Pulmonary artery endothelial cell (primary cell): ENCODE measurements at regions not wholly inside any gene's neighbourhood (a gene's known extent, or its start where the extent isn't known, plus 50 kb on each side); places are given as distances from the start of the nearest gene placed in this dataset.
"Not testable (repeated sequence)": the region's sequence is repeated elsewhere in the genome, so short reads cannot be mapped to it uniquely, and the experiment has no call there.

Experiments used
- DNase-seq: peaks from one replicate; pipeline ENCODE4 v3.0.0-alpha.2; 2011; ENCODE audit warnings: low read depth, low spot score

GRCh38 chrX:98028691-98029090 is 1145.0 kb downstream of the RPA4 start:
- DNase-seq: no peak

- DNase-seq: no peak
These were observed 1146.2 kb downstream of the RPA4 start for GRCh38 chrX:98029861-98030260.

- no peak for DNase-seq
These were observed 1173.5 kb downstream of the RPA4 start for GRCh38 chrX:98057176-98057575.

GRCh38 chrX:98065151-98065550 is 1181.4 kb downstream of the RPA4 start:
- DNase-seq: no peak

GRCh38 chrX:98067611-98068010 is 1183.9 kb downstream of the RPA4 start:
- DNase-seq: no peak

GRCh38 chrX:98068024-98068580 is 1184.4 kb downstream of the RPA4 start:
- no peak for DNase-seq

- no peak for DNase-seq
These were observed 1187.6 kb downstream of the RPA4 start for GRCh38 chrX:98071331-98071730.

GRCh38 chrX:98077440-98077839 is 1193.7 kb downstream of the RPA4 start:
- no peak for DNase-seq

GRCh38 chrX:98111684-98112083 is 1228.0 kb downstream of the RPA4 start:
- DNase-seq: no peak

- DNase-seq: no peak
These were observed 1230.3 kb downstream of the RPA4 start for GRCh38 chrX:98114021-98114420.

GRCh38 chrX:98141466-98141865 is 1257.8 kb downstream of the RPA4 start:
- DNase-seq: no peak

- DNase-seq: no peak
These were observed 1307.3 kb downstream of the RPA4 start for GRCh38 chrX:98191003-98191402.

- no peak for DNase-seq
These were observed 1310.3 kb downstream of the RPA4 start for GRCh38 chrX:98194036-98194435.

- no peak for DNase-seq
These were observed 1320.1 kb downstream of the RPA4 start for GRCh38 chrX:98203800-98204199.

- no peak for DNase-seq
These were observed 1324.2 kb downstream of the RPA4 start for GRCh38 chrX:98207947-98208346.

GRCh38 chrX:98231003-98231402 is 1347.3 kb downstream of the RPA4 start:
- no peak for DNase-seq

- DNase-seq: not testable (repeated sequence)
These were observed 1356.4 kb downstream of the RPA4 start for GRCh38 chrX:98240061-98240460.

GRCh38 chrX:98263135-98263534 is 1379.4 kb downstream of the RPA4 start:
- no peak for DNase-seq

GRCh38 chrX:98289726-98290125 is 1406.0 kb downstream of the RPA4 start:
- DNase-seq: no peak

- DNase-seq: no peak
These were observed 1410.6 kb downstream of the RPA4 start for GRCh38 chrX:98294310-98294709.

GRCh38 chrX:98296129-98296528 is 1412.4 kb downstream of the RPA4 start:
- no peak for DNase-seq

- no peak for DNase-seq
These were observed 1416.1 kb downstream of the RPA4 start for GRCh38 chrX:98299785-98300184.

GRCh38 chrX:98300536-98300935 is 1416.8 kb downstream of the RPA4 start:
- DNase-seq: not testable (repeated sequence)

- DNase-seq: no peak
These were observed 1447.7 kb downstream of the RPA4 start for GRCh38 chrX:98331407-98331806.
